Stimulated activated CD4-positive, alpha-beta T cell treated with anti-CD3 and anti-CD28 coated beads, TNF-alpha, amount 100 ng/mL, for 4 hours (primary cell): ENCODE measurements at regions not wholly inside any gene's neighbourhood (a gene's known extent, or its start where the extent isn't known, plus 50 kb on each side); places are given as distances from the start of the nearest gene placed in this dataset.
"Not testable (repeated sequence)": the region's sequence is repeated elsewhere in the genome, so short reads cannot be mapped to it uniquely, and the experiment has no call there.

ENCODE experiments used
- DNase-seq, 3 experiments: peaks; one replicate each; pipeline ENCODE4 v3.0.0-alpha.2; 2020; ENCODE audit warnings: low read depth in 3 of 3

DNA sequence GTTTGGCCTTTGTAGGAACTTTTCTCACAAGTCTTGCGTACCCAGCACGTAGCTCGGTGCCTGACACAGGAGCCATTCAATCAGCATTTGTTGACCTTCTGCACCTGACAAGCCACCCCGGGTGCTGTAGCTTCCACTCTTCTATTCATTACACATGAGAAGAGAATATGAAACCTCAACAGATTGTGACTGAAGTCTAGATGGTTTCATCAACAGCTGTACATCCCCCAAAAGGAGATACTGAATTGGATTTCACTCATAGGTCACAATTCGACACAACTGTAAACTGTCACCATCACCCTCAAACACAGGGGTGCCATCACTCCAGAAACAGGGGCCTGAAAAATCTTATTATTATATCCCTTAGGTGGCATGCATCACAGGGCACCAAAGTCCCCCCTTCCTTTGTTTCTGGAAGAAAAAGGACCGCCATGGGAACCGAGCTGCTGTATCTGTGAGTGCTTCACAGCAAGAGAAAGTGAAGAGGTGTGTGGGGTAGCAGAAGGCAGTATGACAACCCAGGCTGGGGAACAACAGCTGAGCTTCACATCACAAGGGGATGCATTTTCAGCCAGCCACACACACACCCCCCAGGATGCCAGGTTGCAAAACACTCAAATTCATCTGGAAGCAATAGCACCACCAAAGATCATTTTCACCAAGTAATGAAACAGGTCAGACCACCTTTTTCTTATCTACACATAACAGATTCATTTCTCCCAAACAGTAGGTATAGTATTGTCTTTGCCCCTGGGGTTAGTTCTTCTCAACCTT, 225.7 kb downstream of the TOMM20 start:
- no peak for DNase-seq

DNA sequence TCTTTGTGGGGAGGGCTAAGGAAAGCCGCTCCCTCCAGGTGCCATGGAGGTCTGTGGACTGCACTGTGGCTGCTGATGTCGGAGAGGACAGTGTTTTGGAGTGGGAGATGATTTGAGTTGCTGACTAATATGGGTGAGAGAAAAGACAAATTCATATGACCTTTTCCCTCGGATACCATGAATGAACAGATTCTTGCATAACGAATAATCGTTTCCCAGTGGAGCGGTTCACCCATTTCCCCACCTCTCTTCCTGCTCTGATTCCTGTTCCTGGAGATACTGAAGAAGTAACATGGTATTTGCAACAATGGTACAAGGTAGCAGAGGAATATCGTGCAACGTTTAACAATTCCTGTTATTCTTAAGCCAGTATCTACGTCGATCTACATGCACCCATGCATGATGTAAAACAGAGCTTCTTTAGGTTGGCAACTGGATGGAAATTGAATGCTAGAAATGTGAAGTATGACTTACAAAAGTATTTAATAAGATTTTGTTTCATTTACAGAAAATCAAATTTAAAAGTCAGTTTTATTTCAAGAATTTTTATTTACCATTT, 227.1 kb downstream of the TOMM20 start:
- DNase-seq, result no peak

DNA sequence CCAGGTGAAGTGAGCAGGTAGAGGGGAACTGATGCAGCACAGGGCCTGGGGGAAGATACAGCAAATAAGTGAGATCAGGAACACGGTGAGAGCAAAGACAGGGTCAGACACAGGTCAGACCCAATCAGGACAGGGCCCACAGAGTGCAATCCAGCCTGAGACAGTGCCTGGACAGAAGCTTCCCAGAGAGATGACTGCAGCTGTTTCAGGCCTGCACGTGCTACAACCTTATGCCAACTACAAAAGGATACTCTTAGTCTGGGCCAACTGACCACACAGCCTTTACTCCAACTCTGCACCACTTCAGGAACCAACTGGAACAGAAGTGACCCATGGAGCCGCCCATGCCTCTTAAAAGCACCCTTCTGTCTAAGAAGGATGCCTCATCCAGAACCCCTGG, 228.0 kb downstream of the TOMM20 start:
- no peak for DNase-seq

DNA sequence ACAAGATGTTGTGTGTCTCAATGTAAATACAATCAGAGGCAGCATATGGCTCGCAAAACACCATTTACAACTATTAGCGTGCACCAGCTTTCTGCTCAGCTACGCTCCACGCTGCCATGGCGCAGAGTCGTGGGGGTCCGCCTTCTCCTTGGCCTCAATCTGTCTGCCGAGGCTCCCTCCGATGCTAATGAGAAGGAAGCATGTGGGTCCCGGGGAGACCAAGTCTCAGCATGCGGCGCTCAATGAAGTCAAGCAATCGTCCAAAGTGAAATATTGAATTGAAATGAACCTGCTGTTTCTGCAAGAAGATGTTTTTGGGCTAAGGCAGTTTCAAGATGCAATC, 228.9 kb downstream of the TOMM20 start:
- no peak for DNase-seq

DNA sequence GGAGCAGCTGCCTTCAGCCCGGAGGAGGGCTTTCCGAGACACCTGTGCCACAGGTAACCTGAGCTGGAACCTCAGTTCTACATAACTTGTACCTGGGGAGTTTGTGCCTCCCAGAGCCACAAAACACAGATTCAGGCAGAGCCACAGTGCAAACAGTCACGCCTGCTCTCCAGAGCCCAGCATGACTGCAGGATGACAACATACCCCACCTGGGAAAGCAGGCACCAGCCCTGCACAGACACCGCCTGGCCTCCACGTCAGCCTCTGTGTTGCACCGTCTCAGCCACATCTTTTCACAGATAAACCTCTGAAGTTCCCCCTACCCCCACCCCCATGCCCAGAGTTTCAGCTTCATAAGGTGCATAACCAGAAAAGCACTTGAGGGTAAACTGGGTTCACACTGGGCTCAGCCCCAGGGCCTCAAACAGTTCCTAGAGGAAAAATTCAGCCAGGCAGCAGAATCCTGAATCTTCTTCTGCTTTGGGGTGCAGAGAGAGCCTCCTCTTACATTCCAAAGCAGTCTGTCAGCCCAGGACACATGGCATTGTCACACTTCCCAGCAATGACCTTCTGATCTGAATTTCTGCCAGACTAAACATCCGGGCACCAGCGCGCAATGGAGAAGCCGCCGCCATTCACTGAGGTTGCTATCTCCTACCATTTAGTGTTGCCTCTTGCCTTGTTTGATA, 229.5 kb downstream of the TOMM20 start:
- no peak for DNase-seq

DNA sequence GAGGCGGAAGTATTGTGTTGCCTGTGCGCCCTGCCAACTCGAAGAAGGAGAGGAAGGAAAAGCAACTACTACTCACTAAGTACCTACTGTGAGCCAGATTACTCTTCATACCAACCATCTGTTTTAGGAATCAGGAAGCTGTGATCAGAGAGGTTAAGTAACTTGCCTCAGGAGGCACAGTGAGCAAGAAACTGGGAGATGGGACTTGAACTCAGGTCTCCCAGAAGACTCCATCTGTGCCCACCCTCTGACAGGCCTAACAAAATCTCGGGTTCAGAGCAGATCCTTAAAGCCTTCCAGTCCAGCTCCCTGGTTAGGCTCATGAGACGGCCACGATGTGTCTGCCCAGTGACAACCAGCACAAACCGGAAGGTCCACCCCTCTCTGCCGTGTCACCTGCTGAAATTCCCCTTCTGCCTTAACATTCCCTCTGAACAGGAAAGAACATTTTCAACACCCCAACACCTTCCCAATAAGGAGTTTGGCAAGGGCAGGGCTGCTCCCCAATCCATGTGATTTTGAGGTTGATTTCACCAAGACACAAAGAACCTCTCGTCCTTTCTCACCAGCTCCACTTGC, 230.1 kb downstream of the TOMM20 start:
- no peak for DNase-seq

DNA sequence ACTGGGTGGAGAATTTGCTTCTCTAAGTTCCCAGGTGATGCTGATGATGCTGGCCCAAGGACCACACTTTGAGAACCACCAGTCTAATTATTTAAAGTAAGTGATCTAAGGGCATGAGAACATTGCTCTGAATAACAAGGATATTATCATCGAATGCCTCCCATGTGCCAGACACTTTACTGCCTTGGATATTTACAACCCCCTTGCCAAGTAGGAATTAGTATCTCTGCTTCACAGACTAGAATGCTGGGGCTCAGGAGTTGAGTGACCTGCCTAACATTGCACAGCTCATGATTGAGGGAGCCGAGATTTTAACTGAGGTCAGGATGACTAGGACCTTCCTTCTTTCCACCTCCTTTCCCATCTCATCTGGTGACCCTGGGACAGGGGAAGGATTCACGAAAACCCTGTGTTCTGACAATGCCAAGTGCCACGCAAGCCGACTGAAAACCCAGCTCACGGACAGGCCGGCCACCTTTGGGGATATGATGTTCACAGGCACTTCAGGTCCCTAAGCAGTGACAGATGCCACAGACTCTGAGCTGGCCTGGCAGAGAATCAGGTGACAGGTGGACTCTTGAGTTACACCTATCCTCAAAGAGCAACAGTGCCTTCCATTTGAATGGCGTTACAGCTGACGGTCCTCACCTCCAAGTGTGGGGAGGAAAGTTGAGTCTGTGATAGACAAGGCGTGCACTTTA, 230.7 kb downstream of the TOMM20 start:
- DNase-seq, result no peak

DNA sequence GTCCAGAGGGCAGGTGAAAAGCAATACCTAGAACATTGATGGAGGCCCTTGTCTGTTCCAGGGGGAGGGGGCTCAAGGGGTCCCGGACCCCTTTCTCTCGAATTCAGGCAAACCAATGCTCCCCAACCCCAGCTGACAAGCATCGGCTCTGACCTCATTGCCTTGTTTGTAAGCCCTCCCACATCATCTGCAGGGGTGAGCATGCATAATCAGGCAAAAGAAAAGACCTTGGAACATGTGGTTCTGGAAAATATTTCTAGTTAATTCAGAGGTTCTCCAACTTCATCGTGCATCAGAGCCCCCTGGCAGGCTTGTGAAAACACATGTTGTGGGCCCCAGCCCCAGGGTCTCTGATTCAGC, 231.3 kb downstream of the TOMM20 start:
- no peak for DNase-seq

DNA sequence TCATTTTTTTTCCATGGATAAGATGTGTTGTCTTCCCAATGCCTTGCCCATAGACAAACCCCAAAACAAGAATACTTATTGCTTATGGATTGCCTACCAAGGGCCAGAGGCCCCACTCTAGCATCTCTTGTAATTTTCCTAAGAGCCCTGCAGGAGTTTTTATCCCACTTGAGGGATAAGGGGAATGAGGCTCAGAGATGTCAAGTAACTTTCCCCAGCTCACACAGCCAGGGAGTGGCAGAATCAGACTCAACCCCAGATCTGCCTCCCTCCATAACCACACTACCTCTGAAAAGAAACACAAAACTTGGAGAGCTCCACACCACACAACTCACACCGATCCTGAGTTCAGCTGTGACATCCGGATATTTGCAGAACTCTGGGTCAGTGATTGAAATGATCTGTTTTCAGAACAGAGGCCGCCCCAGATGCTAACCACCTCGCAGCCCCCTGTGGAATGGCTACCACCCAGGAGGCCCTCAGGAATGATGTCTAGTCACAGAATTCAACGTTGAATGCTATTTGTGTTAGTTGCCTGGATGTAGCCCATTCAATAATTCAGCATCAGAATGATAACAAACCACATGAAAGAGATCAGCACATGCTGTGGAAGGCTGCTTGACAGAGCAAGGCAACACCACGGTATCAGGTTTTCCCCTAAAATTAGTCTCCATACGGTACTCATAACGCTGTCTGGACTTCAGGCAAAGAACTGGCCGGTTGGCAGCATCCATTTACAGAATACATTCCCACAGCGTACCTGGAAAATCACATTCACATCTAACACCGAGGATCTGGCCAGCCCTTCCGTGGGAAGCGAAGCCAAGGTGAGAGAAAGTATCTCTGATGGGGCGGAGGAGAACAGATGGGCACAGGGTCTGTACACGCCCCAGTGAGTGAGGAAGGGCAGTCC, 231.9 kb downstream of the TOMM20 start:
- DNase-seq, result no peak

DNA sequence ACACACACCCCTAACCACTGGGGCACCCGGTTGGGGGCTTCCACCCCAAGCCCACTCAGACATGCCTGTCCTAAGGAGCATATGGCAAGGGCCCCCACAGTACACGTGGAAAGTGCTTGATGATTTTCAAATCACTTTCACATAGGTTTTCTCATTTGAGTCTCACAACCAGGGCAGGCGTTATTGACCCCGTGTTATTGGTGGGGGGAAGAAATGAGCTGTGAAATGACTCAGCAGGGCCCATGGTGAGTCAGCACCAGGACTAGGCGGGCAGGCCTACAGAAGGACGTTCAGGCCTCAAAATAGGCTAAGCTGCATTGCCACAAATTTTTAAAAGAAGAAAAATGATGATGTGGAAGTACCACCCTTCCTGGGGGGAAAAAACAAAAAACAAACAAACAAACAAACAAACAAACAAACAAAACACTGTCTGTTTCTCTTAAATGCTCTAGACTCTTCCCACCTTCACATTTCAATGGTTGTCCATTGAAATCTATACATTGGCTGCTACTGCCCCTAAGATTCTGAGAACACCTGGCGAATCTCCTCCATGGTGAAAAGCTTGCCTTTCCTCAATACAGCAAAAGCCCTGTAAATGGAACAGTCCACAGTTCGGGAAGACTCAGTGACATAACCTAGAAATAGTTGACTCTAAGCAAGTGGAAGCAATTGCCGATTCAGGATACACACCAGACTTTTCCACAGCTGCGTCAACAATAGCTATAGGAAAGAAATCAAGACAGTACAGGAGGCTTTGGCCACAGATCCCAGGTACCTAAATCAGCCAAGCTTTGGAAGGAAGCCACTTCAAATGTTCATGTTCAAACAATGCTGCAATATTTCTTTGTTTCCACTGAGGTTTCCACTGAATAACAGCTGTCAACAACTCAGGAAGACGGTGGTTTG, 234.7 kb downstream of the TOMM20 start:
- DNase-seq, result peak in 2 of 3 experiments; percentile 15 to 23

DNA sequence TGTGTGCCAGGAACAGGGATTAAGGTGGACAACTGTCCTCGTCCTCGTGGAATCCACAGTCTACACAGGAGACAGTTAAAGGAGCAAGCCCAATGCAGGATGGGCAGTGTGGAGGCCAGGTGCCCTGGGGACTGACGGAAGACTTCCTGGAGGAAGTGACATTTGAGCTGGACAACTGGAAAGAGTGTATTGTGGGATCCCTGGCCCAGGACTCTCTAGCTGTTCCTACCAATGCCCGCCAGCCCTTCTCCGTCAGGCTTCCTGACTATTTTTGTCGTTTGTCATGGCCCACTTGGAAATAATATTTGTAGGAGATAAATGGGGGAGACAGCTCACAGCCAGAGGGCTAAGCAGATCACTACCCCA, 235.3 kb downstream of the TOMM20 start:
- no peak for DNase-seq

DNA sequence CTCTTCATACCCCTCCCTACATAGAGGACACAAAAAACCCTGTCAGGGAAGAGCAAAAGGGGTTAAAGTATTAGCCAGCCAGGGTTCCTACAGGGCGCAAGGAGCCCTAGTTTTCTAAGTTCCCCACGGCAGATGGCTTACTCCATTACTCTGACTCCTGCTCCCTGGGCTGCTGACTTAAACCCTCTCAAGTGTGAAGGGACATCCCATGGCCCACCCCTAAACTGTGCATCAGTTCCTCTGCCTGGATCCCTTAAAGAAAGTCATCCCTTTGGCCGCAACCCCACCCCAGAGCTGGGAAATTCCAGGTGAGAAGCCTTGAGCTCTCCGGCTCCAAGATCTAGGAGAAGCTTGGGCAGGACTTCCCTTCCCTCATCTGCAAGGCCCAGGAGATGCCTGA, 236.0 kb downstream of the TOMM20 start:
- DNase-seq, result no peak

DNA sequence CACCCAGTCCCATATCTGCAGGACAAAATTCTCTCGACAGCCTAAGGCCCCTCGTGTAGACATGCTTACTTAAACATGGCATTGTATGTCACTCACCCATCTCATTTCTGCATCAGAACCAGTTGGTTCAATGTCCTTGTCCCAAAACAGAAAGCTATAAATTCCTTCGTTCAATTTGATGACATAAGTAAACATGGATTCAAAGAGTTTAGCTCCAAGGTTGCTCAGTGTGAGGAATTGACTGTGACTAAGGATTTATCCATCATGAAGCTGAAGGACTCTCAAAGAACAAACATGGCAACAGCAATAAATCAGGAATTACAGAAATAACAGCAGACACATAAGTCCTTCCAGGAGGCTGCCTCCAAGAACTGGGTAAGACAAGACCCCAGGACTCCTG, 237.2 kb downstream of the TOMM20 start:
- DNase-seq, result no peak

DNA sequence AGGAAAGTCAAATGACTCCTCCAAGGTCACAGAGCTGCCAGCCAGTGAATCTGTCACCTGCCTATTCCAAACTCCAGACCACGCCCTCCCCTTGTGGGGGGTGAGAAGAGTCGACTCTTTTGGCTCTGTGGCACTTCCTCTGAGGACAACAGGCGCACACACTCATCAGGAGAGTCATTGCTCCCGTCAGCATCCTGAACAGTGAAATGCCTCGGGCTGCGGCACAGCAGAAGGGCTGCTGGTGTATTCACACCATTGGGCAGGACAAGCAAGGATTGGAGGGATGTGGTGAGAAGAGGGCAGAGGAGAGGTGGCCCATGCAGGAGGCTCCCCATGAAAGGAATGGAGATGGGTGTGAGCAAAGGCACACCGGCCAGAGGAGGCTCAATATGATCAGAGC, 239.0 kb downstream of the TOMM20 start:
- DNase-seq, result no peak

DNA sequence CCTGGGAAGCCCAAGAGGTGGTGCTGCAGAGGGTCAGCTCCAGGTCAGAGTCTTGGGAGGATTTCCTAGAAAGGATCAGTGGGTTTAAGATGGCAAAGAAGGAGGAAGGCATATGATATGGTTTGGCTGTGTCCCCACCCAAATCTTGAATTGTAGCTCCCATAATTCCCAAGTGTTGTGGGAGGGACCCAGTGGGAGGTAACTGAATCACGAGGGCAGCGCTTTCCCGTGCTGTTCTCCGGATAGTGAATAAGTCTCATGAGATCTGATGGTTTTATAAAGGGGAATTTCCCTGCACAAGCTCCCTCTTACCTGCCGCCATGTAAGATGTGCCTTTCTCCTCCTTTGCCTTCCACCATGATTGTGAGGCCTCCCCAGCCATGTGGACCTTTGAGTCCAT, 240.4 kb downstream of the TOMM20 start:
- not testable (repeated sequence) for DNase-seq

DNA sequence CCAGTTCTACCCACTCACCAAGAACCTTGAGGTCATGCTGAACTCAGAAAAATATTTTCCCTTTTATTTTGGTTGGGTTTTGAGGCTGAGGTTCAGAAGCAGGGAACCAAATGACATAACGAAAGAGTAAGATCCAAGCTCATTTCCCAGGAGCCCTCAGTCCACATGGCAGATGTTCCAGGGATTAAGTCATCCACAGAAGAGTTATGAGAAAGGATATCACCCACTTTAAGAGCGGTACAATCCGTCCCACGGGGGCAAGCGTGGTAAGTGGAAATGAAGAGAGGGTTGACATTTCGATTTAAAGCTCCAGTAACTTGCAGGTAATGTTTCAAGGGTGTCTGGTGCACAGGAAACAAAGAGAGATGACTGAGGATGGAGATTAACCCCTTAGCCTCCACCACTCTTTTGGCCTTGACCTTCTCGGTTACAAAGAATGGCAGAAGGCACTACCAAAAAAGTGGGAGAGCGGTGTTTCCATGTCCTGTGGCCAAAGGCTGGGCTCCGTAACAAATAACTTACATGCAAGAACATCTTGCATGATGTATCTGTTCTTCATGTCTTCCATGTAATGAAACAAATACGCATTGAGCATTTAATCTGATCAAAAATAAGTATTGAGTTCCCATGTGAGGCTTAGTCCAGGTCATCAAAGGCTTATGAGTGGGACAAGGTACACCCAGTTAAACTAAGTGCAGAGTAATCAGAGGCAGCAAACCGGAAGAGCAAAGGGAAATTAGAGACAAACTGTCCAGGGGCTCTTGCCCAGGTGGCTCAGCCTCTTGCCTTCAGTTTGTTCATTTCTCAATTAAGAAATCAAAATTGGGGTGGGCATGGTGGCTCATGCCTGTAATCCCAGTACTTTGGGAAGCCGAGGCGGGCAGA, 241.4 kb downstream of the TOMM20 start:
- no peak for DNase-seq

DNA sequence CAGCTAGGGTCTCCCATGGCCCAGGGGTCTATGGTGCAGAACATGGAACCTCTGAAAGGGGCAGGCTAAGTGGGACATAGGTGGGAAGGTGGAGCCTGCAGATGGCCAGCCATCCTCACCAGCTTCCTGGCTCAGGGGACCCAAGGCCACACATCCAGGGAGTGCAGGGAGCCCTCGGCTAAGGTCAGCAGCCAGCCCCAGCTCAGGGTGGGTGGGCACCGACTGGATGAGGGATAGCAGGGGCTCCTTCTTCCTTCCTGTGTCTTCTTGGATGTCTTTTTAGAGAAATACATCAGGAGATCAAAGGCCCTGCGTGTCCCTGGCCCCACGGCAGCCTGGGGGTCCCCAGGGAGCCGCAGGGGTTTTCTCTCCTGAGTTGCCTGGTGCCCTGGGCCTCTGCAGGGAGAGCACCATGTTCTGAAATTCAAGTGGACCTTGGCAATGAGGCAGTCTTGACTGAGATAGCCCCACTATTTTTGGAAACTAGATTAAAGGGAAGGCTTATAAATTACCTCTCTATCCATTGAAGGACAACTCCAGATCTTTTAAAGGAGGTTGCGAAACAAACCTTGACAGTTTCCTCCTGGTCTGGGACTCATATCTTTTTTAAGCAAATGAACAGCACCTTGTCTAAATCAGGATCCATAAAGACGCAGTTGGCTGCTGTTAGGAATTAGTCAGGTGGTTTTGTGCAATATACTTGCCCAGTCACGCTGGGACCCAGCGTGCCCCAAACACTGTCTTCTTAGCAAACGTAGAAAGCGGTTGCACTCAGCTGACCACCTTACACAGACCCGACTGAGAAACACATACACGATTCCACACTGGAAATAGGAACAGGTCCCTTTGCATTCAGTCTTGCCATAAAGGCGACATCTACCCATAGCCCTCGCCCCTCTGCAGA, 242.3 kb downstream of the TOMM20 start:
- DNase-seq, result no peak

DNA sequence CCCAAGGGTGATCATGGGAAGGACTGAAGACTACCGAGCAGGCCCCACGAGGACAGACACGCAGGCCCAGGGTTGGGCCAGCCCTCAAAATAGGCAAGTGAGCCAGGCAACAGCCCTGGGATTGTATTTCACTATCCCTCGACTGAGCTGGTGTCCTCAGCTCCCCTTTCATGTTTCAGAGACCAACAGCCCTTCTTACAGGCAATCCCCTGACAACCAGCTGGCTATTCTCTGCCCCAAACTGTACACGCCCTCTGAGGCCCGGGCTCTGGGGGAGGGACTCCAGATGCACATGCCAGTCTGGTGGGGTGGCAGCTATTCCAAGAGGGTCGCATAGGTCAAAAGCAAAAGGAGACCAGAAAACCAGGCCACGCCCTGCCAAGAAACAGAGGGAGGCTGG, 243.0 kb downstream of the TOMM20 start:
- DNase-seq, result no peak
